ENCODE measurements at regions not wholly inside any gene's neighbourhood (a gene's known extent, or its start where the extent isn't known, plus 50 kb on each side); places are given as distances from the start of the nearest gene placed in this dataset.

DNA sequence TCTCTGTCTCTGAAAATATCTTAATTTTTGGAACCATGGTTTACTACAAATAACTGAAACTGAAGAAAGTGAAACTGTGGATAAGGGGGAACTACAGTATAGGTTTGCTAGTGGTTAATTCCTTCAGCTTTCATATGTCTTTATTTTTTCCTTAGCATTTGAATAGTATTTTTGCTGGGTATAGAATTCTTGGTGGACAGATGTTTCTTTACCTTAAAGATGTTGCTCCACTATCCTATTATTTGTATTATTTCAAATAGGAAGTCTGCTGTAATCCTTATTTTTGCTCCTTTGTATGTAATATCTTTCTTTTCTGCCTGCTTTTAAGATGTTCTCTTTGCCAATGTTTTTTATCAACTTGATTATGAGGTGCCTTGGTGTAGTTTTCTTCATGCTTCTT lies 152.9 kb upstream of the ISL1 start:
- TF ChIP-seq, protein P1, sequence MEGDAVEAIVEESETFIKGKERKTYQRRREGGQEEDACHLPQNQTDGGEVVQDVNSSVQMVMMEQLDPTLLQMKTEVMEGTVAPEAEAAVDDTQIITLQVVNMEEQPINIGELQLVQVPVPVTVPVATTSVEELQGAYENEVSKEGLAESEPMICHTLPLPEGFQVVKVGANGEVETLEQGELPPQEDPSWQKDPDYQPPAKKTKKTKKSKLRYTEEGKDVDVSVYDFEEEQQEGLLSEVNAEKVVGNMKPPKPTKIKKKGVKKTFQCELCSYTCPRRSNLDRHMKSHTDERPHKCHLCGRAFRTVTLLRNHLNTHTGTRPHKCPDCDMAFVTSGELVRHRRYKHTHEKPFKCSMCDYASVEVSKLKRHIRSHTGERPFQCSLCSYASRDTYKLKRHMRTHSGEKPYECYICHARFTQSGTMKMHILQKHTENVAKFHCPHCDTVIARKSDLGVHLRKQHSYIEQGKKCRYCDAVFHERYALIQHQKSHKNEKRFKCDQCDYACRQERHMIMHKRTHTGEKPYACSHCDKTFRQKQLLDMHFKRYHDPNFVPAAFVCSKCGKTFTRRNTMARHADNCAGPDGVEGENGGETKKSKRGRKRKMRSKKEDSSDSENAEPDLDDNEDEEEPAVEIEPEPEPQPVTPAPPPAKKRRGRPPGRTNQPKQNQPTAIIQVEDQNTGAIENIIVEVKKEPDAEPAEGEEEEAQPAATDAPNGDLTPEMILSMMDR (IDR thresholded peaks at IDR 0.05) = no peak
- TF ChIP-seq POLR2A (IDR thresholded peaks at IDR 0.05) = no peak
